GM20000 (cell line): ENCODE measurements at regions not wholly inside any gene's neighbourhood (a gene's known extent, or its start where the extent isn't known, plus 50 kb on each side); places are given as distances from the start of the nearest gene placed in this dataset.
"Not testable (repeated sequence)": the region's sequence is repeated elsewhere in the genome, so short reads cannot be mapped to it uniquely, and the experiment has no call there.

Source experiments
- DNase-seq: peaks from one replicate; pipeline ENCODE4 v3.0.0; 2012; ENCODE audit warnings: low spot score
- CTCF ChIP-seq: IDR thresholded peaks from 2 replicates; pipeline ENCODE4 v1.5.1; 2012; ENCODE audit warnings: mild to moderate bottlenecking, control low read depth; ENCODE audit errors: extremely low read depth, missing control alignments

DNA sequence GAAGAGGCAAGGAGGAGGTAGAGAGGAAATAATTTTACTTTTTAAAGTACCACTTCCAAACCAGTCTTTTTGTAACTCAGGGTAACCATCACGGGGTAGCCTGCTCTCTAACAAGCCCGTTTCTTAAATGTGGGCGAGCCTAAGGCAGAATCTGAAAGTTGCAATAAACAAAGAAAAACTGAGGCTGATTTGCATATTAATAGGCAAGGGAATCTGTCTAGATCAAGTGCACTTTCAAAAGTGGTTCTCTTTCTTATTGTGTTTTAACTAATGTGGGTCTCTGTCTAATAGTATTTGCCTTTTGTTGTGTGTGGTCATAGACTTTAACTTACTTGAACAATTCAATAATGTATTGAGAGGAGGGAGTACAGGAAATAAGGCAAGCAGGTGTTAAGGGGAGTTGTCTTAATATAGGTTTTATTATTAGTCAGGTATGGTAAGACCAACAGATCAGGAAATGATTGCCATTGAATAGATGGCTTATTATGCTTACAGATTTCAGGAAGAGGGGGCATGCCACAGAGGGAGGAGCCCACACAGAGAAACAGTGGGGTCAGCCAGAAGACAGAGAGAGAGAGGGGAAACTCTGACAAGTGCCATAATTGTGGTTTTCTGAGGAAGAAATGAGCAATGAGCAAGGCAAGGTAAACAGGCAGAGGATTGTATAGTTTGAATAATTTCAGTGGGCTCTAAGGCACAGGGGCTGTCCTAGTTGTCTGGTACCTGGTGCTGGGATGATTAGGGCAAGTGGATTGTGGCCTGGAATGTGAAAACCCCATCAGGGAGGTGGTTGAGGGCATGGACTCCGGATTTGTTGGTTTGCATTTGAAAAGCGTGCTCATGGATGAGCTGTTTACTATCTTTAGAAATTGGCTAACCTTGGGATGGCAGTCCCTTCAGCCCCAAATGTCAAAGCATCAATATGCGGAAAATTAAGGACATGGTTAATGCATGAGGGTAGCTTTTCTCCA lies 237.2 kb downstream of the TOX3 start:
- no peak for TF ChIP-seq CTCF
- DNase-seq: no peak

GRCh38 chr16:52308051-52308450 lies 238.9 kb downstream of the TOX3 start:
- no peak for DNase-seq

DNA sequence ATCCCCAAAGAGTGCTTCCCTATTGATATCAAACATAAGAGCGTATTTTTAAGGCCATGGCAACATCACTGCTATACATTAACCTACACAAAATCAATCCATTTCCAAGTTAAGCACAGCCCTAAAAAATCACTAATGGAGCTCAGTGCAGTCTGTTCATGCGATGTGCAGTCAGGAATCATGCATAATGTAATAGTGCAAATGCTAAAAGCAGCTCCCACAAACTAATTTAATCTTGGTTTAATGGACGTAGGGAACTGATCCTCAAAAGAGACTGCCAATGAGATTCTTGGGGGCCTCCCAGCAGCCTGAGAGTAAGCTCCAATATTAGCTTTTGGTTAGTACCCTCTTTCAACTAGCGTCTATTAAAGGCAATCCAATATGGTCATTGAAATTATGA lies 245.9 kb downstream of the TOX3 start:
- TF ChIP-seq CTCF: no peak
- no peak for DNase-seq

More at GRCh38 chr16:52308051-52308450, 238.9 kb downstream of the TOX3 start:
- no peak for TF ChIP-seq CTCF

DNA sequence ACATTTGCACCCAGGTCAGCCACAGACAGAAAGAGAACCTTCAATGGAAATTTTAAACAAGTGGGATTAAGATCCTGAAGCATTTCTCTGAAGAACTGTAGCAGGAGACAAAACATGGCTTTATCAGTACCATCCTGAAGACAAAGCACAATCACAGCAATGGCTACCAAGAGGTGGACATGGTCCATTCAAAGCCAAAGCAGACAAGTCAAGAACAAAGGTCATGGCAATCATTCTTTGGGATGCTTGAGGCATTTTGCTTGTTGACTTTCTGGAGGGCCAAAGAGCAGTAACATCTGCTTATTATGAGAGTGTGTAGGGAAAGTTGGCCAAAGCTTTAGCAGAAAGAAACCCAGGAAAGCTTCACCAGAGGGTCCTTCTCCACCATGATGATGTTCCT lies 248.2 kb downstream of the TOX3 start:
- no peak for TF ChIP-seq CTCF
- no peak for DNase-seq

DNA sequence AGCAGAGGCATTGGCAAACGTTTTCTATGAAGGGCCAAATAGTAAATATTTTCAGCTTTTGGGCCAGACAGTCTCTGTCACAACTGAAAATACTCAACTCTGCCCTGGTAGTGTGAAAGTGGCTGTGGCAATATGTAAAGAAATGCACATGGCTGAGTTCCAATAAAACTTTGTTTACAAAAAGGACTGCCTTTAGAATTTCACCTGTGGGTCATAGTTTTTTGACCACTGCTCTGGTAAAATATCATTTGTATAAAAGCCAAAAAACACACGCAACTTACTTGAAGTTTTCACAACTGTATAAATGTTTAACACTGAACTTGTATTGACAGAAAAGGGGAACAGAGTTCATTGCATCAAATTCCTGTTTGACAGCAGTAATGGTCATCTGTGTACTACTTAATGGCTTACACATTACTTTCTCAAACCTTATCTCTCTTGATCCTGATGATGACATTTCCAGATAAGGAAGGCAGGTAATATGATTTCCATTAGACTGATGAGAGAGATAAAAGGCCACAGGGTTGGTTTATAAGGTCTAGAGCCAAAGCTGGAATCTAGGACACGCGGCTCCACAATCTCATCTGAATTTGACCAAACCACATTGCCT lies 250.1 kb downstream of the TOX3 start:
- DNase-seq: not testable (repeated sequence)

DNA sequence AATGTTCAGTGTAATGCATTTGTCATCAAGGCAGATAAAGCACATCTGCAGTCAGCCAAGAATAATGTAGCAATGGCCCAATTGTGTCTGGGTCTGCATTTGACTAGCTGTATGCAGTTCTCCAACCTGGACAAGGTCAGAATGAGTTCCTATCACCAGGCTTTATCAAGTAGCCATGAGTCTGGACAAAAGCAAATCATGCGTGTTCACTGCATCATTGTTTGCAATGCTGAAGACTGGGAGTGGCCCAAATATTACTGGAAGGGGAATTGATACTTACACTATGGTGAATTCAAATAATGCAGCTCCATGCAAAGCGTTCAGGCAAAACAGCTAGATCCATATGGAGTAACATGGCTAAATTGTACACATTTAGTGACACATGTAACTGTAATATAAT lies 250.9 kb downstream of the TOX3 start:
- no peak for DNase-seq
- no peak for TF ChIP-seq CTCF

DNA sequence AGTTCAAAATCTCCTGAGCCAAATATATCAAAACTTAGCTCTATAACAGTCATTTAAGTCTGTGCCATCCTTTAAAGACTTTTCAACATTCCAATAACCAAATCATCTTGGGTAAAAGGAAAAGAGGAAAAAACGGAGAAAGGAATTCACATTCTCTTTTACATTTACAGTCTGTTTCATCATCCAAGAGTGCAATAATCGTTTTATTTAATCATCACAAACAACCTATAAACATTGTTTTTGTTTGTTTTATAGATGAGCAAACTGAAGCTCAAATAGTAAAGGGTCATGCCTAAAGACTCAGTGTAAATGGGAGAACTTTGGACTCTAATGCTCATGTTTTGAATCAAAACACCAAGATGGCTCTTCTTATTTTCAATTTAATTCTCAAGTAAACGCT lies 252.3 kb downstream of the TOX3 start:
- no peak for TF ChIP-seq CTCF
- DNase-seq: no peak
